ENCODE measurements at regions not wholly inside any gene's neighbourhood (a gene's known extent, or its start where the extent isn't known, plus 50 kb on each side); places are given as distances from the start of the nearest gene placed in this dataset.

- no peak for TF ChIP-seq POLR2A (IDR thresholded peaks at IDR 0.05; ENCODE audit: low read depth, low read length)
- DNase-seq (ENCODE audit: insufficient read length, low spot score) (no peak), FAIRE-seq (no peak)
Observed at GRCh38 chr11:28726432-28726831, 618.2 kb downstream of the METTL15 start.

GRCh38 chr11:28715726-28716125 is 607.5 kb downstream of the METTL15 start:
- DNase-seq (ENCODE audit: insufficient read length, low spot score), result no peak
- TF ChIP-seq POLR2A (IDR thresholded peaks at IDR 0.05; ENCODE audit: low read depth, low read length), result no peak
- FAIRE-seq, result no peak

GRCh38 chr11:28713850-28714249 is 605.7 kb downstream of the METTL15 start:
- peak; percentile 23 for FAIRE-seq
- no peak for TF ChIP-seq POLR2A (IDR thresholded peaks at IDR 0.05; ENCODE audit: low read depth, low read length)
- DNase-seq (ENCODE audit: insufficient read length, low spot score), result no peak

GRCh38 chr11:28708075-28708474 is 599.9 kb downstream of the METTL15 start:
- DNase-seq (ENCODE audit: insufficient read length, low spot score) (no peak), FAIRE-seq (no peak)
- TF ChIP-seq POLR2A (IDR thresholded peaks at IDR 0.05; ENCODE audit: low read depth, low read length), result no peak

- no peak for FAIRE-seq
Observed at GRCh38 chr11:28704801-28705200, 596.6 kb downstream of the METTL15 start.

GRCh38 chr11:28703371-28703770 is 595.2 kb downstream of the METTL15 start:
- no peak for FAIRE-seq
- no peak for DNase-seq (ENCODE audit: insufficient read length, low spot score)
- no peak for TF ChIP-seq POLR2A (IDR thresholded peaks at IDR 0.05; ENCODE audit: low read depth, low read length)

More at GRCh38 chr11:28704801-28705200, 596.6 kb downstream of the METTL15 start:
- no peak for DNase-seq (ENCODE audit: insufficient read length, low spot score)
- no peak for TF ChIP-seq POLR2A (IDR thresholded peaks at IDR 0.05; ENCODE audit: low read depth, low read length)

- TF ChIP-seq POLR2A (IDR thresholded peaks at IDR 0.05; ENCODE audit: low read depth, low read length), result no peak
- FAIRE-seq (no peak), DNase-seq (ENCODE audit: insufficient read length, low spot score) (no peak)
Observed at GRCh38 chr11:28702871-28703270, 594.7 kb downstream of the METTL15 start.

- no peak for TF ChIP-seq POLR2A (IDR thresholded peaks at IDR 0.05; ENCODE audit: low read depth, low read length)
- DNase-seq (ENCODE audit: insufficient read length, low spot score), result no peak
- FAIRE-seq, result no peak
Observed at GRCh38 chr11:28702450-28702790, 594.2 kb downstream of the METTL15 start.

GRCh38 chr11:28701760-28702449 is 593.7 kb downstream of the METTL15 start:
- no peak for TF ChIP-seq POLR2A (IDR thresholded peaks at IDR 0.05; ENCODE audit: low read depth, low read length)
- DNase-seq (ENCODE audit: insufficient read length, low spot score), result peak; percentile 25
- FAIRE-seq, result peak; percentile 68

- FAIRE-seq (no peak), DNase-seq (ENCODE audit: insufficient read length, low spot score) (no peak)
- TF ChIP-seq POLR2A (IDR thresholded peaks at IDR 0.05; ENCODE audit: low read depth, low read length), result no peak
Observed at GRCh38 chr11:28699701-28700100, 591.5 kb downstream of the METTL15 start.

- no peak for DNase-seq (ENCODE audit: insufficient read length, low spot score)
- no peak for TF ChIP-seq POLR2A (IDR thresholded peaks at IDR 0.05; ENCODE audit: low read depth, low read length)
- no peak for FAIRE-seq
Observed at GRCh38 chr11:28697920-28698827, 590.0 kb downstream of the METTL15 start.

GRCh38 chr11:28696591-28696990 is 588.4 kb downstream of the METTL15 start:
- no peak for FAIRE-seq
- no peak for TF ChIP-seq POLR2A (IDR thresholded peaks at IDR 0.05; ENCODE audit: low read depth, low read length)
- DNase-seq (ENCODE audit: insufficient read length, low spot score), result no peak

- DNase-seq (ENCODE audit: insufficient read length, low spot score) (no peak), FAIRE-seq (no peak)
- TF ChIP-seq POLR2A (IDR thresholded peaks at IDR 0.05; ENCODE audit: low read depth, low read length), result no peak
Observed at GRCh38 chr11:28690746-28691145, 582.6 kb downstream of the METTL15 start.

GRCh38 chr11:28684011-28684586 is 575.9 kb downstream of the METTL15 start:
- DNase-seq (ENCODE audit: insufficient read length, low spot score) (no peak), FAIRE-seq (no peak)
- TF ChIP-seq POLR2A (IDR thresholded peaks at IDR 0.05; ENCODE audit: low read depth, low read length), result no peak

All from H54 (cell line).